ENCODE measurements at regions not wholly inside any gene's neighbourhood (a gene's known extent, or its start where the extent isn't known, plus 50 kb on each side); places are given as distances from the start of the nearest gene placed in this dataset.

DNA sequence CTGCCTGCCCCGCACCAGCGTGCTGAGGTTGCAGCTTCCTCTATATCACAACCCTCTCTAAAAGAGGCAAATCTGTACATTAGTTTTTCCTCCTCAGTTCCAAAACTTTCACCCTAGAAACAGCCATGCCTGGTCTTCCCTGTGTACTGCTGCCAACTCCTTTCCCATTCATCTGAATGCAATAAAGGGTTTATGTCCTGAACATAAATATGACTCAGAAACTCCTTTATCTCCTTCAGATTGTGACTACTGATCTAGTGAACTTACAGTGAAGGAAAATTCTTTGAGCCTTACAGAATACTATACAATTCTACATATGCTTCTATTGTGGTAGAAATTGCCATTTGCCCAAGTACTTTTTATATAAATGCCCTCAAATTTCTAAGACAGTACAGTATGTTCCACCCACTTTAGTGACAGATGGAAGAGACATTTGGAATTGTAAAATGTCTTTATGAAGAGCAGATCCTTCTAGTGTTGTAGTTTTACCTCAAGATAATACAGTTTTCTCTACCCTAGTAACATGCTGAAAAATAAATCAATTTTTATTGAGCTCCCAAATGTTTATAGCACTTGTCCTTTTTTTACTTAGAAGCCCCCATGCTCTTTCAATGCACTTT, 345.1 kb upstream of the SNX7 start:
- H3K4me3 ChIP-seq (ENCODE audit: low read depth, low read length), result no peak overlapping the region
- DNase-seq (ENCODE audit: low read depth), result no peak

DNA sequence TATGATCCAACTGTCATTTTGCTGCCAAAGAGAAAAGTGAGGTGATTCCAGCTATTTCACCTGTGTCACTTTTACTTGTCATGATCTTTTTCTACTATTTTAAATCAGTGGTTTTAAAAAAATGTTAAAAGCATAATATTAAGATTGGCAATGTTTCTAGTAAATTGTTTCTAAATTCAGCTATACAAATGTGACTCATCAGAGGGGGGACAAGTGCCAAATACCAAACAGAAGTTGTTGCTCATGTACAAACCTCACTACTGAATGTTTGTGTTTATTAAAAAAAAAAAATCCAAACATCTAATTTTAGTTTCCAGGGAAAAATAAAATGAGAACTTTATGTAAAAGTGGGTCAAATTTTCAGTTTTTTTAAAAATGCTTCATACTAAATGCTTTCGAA, 346.2 kb upstream of the SNX7 start:
- TF ChIP-seq, protein P1, sequence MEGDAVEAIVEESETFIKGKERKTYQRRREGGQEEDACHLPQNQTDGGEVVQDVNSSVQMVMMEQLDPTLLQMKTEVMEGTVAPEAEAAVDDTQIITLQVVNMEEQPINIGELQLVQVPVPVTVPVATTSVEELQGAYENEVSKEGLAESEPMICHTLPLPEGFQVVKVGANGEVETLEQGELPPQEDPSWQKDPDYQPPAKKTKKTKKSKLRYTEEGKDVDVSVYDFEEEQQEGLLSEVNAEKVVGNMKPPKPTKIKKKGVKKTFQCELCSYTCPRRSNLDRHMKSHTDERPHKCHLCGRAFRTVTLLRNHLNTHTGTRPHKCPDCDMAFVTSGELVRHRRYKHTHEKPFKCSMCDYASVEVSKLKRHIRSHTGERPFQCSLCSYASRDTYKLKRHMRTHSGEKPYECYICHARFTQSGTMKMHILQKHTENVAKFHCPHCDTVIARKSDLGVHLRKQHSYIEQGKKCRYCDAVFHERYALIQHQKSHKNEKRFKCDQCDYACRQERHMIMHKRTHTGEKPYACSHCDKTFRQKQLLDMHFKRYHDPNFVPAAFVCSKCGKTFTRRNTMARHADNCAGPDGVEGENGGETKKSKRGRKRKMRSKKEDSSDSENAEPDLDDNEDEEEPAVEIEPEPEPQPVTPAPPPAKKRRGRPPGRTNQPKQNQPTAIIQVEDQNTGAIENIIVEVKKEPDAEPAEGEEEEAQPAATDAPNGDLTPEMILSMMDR (IDR thresholded peaks at IDR 0.05; ENCODE audit: low read depth, low read length, missing control alignments), result no peak
- no peak overlapping the region for H3K4me3 ChIP-seq (ENCODE audit: low read depth, low read length)
- DNase-seq (ENCODE audit: low read depth), result no peak

More for the DNA sequence above, 345.1 kb upstream of the SNX7 start:
- TF ChIP-seq, protein P1 (IDR thresholded peaks at IDR 0.05; ENCODE audit: low read depth, low read length, missing control alignments), result no peak

DNA sequence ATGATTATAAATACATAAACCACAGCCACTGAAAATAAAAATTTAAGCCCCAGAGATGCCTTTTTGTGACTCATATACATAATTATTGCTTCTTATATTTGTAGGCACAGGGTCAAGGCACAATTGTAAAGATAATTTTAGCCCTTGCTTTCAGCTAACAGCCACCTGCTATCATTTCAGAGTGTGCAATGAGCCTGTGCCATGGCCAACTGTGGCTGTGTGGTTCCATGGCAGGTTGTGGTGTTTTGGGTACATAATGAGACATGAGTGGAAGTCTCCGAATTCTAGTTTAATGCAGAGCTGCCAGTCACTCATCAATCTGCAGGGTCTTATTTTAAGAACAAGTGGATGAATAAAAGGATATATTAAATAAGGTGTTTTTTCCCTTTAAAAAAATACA, 346.9 kb upstream of the SNX7 start:
- no peak for DNase-seq (ENCODE audit: low read depth)
- no peak overlapping the region for H3K4me3 ChIP-seq (ENCODE audit: low read depth, low read length)
- TF ChIP-seq, protein P1 (IDR thresholded peaks at IDR 0.05; ENCODE audit: low read depth, low read length, missing control alignments), result no peak

DNA sequence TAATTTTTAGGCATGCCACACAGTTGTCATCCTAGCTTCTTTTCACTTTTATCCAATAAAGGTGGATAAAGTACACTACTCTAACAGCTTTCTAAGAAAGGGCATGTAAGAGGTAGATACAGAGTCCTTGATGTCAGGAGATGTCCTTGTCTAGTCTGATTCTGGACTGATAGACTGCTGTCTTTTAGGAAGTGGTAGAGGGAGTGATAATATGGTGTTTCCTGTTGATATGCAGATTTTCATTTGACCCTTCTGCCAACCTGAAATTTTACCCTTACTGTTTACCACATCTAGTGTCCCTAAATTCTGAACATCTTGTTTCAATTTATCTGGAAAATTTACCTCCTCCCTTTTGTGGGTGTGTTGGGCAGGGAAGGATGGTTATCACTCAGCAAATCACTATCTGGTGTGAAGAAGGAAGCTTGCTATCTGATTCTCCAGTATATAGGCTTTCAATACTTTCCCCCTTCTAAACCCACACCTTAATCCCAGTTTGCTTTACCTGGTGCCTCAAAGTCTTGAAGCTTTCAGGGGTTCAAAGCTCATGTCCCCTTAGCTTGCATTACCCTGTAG, 354.9 kb upstream of the SNX7 start:
- TF ChIP-seq, protein P1 (IDR thresholded peaks at IDR 0.05; ENCODE audit: low read depth, low read length, missing control alignments), result no peak
- no peak overlapping the region for H3K4me3 ChIP-seq (ENCODE audit: low read depth, low read length)
- DNase-seq (ENCODE audit: low read depth), result no peak

DNA sequence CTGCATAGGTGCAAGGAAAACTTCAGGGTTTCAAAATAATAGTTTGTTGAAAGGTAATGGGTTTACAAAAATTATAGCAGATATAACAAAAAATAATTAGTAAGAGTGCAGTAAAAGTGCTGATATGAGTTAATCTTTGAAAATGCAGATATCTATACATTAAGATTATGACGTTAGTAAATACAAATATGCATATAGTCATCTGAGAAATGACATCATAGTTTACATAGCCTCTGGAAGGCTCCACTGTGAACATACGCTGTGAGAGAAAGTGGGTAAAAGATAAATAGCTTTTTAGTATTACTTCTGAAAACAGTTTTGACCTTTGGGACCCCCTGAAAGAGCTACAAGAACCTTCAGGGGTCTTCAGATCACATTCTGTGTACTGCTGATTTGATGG, 356.2 kb upstream of the SNX7 start:
- no peak for DNase-seq (ENCODE audit: low read depth)
- TF ChIP-seq, protein P1 (IDR thresholded peaks at IDR 0.05; ENCODE audit: low read depth, low read length, missing control alignments), result no peak
- no peak overlapping the region for H3K4me3 ChIP-seq (ENCODE audit: low read depth, low read length)

DNA sequence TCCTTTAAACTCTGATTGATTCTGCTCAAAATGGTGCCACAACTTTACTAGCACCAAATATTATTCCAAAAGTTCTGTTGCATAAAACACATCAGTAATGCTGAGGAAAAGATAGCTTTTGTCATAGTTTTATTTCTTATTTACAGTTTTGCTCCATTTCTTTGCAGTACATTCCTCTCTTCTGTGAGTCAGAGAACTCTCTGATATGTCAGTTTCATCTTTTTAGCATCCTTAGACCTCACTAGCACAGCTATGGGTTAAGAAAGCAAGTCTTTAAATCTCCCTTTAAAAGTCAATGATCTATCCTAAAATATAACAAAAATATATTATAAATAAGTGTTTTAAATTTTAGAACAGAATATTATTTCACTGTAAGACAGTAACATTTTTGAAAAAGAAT, 356.6 kb upstream of the SNX7 start:
- DNase-seq (ENCODE audit: low read depth), result no peak
- TF ChIP-seq, protein P1 (IDR thresholded peaks at IDR 0.05; ENCODE audit: low read depth, low read length, missing control alignments), result no peak
- no peak overlapping the region for H3K4me3 ChIP-seq (ENCODE audit: low read depth, low read length)

DNA sequence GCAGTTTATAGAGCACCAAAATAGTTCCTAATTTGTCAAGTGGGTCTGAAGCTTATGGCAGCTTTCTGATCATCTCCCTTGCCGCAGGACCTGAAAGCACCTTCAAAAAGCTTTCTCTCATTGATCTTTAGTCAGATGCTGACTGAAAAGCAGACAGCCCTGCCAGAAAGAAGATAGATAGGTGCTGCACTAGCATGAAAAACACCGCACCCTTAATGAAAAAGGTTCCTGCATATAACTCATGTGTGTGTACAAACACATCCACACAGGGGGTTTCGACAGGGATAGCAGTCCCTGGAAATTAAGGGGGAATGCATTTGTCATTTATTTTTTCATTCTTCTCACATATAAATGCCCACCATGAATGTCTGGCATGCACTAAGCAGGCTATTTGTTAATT, 361.7 kb upstream of the SNX7 start:
- TF ChIP-seq, protein P1 (IDR thresholded peaks at IDR 0.05; ENCODE audit: low read depth, low read length, missing control alignments), result no peak
- no peak for DNase-seq (ENCODE audit: low read depth)
- no peak overlapping the region for H3K4me3 ChIP-seq (ENCODE audit: low read depth, low read length)

All from GM12864 (cell line).